ENCODE measurements at regions not wholly inside any gene's neighbourhood (a gene's known extent, or its start where the extent isn't known, plus 50 kb on each side); places are given as distances from the start of the nearest gene placed in this dataset.
"Not testable (repeated sequence)": the region's sequence is repeated elsewhere in the genome, so short reads cannot be mapped to it uniquely, and the experiment has no call there.

- no peaks in the 10 kb centered on the region for H3K9me3 ChIP-seq (ENCODE audit: insufficient read depth, low read depth, low read length)
- no peaks in the 10 kb centered on the region for H3K36me3 ChIP-seq (ENCODE audit: insufficient read depth, low read depth, low read length)
- no peak overlapping the region for H3K4me3 ChIP-seq (ENCODE audit: low read length)
- H3K27me3 ChIP-seq (ENCODE audit: insufficient read depth, low read length) = no peaks in the 10 kb centered on the region
- H3K4me1 ChIP-seq (ENCODE audit: insufficient read depth, low read length) = no peaks in the 10 kb centered on the region
- H3K9ac ChIP-seq (ENCODE audit: low read depth, low read length) = no peak overlapping the region
- H3K27ac ChIP-seq (ENCODE audit: low read length) = no peak overlapping the region
Observed at GRCh38 chr7:69295977-69296376, 302.3 kb upstream of the AUTS2 start.

GRCh38 chr7:69301253-69301652 lies 297.0 kb upstream of the AUTS2 start:
- Histone ChIP-seq H3K9ac (ENCODE audit: low read depth, low read length) (no peak overlapping the region), H3K27me3 (ENCODE audit: insufficient read depth, low read length) (no peaks in the 10 kb centered on the region), H3K4me1 (ENCODE audit: insufficient read depth, low read length) (no peaks in the 10 kb centered on the region), H3K9me3 (ENCODE audit: insufficient read depth, low read depth, low read length) (no peaks in the 10 kb centered on the region), H3K4me3 (ENCODE audit: low read length) (no peak overlapping the region), H3K27ac (ENCODE audit: low read length) (no peak overlapping the region), H3K36me3 (ENCODE audit: insufficient read depth, low read depth, low read length) (no peaks in the 10 kb centered on the region)

- H3K4me1 ChIP-seq (ENCODE audit: insufficient read depth, low read length) = no peaks in the 10 kb centered on the region
- H3K36me3 ChIP-seq (ENCODE audit: insufficient read depth, low read depth, low read length) = no peaks in the 10 kb centered on the region
- no peaks in the 10 kb centered on the region for H3K9me3 ChIP-seq (ENCODE audit: insufficient read depth, low read depth, low read length)
- H3K9ac ChIP-seq (ENCODE audit: low read depth, low read length) = no peak overlapping the region
- no peak overlapping the region for H3K4me3 ChIP-seq (ENCODE audit: low read length)
- H3K27ac ChIP-seq (ENCODE audit: low read length) = no peak overlapping the region
- H3K27me3 ChIP-seq (ENCODE audit: insufficient read depth, low read length) = no peaks in the 10 kb centered on the region
Observed at GRCh38 chr7:69309601-69310000, 288.7 kb upstream of the AUTS2 start.

GRCh38 chr7:69311489-69311888 lies 286.8 kb upstream of the AUTS2 start:
- Histone ChIP-seq H3K27ac (ENCODE audit: low read length) (no peak overlapping the region), H3K9ac (ENCODE audit: low read depth, low read length) (no peak overlapping the region), H3K27me3 (ENCODE audit: insufficient read depth, low read length) (no peaks in the 10 kb centered on the region), H3K4me3 (ENCODE audit: low read length) (no peak overlapping the region), H3K9me3 (ENCODE audit: insufficient read depth, low read depth, low read length) (no peaks in the 10 kb centered on the region), H3K4me1 (ENCODE audit: insufficient read depth, low read length) (no peaks in the 10 kb centered on the region), H3K36me3 (ENCODE audit: insufficient read depth, low read depth, low read length) (no peaks in the 10 kb centered on the region)

- not testable (repeated sequence) for H3K4me1 ChIP-seq (ENCODE audit: insufficient read depth, low read length); H3K9ac ChIP-seq (ENCODE audit: low read depth, low read length); H3K27ac ChIP-seq (ENCODE audit: low read length); H3K36me3 ChIP-seq (ENCODE audit: insufficient read depth, low read depth, low read length); H3K27me3 ChIP-seq (ENCODE audit: insufficient read depth, low read length); H3K4me3 ChIP-seq (ENCODE audit: low read length); H3K9me3 ChIP-seq (ENCODE audit: insufficient read depth, low read depth, low read length)
Observed at GRCh38 chr7:69313852-69314251, 284.4 kb upstream of the AUTS2 start.

GRCh38 chr7:69318794-69319193 lies 279.5 kb upstream of the AUTS2 start:
- Histone ChIP-seq H3K27ac (ENCODE audit: low read length) (no peak overlapping the region), H3K9me3 (ENCODE audit: insufficient read depth, low read depth, low read length) (no peaks in the 10 kb centered on the region), H3K4me1 (ENCODE audit: insufficient read depth, low read length) (no peaks in the 10 kb centered on the region), H3K4me3 (ENCODE audit: low read length) (no peak overlapping the region), H3K9ac (ENCODE audit: low read depth, low read length) (no peak overlapping the region), H3K27me3 (ENCODE audit: insufficient read depth, low read length) (no peaks in the 10 kb centered on the region), H3K36me3 (ENCODE audit: insufficient read depth, low read depth, low read length) (no peaks in the 10 kb centered on the region)

- Histone ChIP-seq H3K27ac (ENCODE audit: low read length) (no peak overlapping the region), H3K4me1 (ENCODE audit: insufficient read depth, low read length) (no peaks in the 10 kb centered on the region), H3K4me3 (ENCODE audit: low read length) (no peak overlapping the region), H3K9me3 (ENCODE audit: insufficient read depth, low read depth, low read length) (peaks cover 11% of the 10 kb centered on the region; the same call in 1 of the 2 replicates), H3K36me3 (ENCODE audit: insufficient read depth, low read depth, low read length) (no peaks in the 10 kb centered on the region), H3K9ac (ENCODE audit: low read depth, low read length) (no peak overlapping the region), H3K27me3 (ENCODE audit: insufficient read depth, low read length) (no peaks in the 10 kb centered on the region)
Observed at GRCh38 chr7:69328516-69328915, 269.8 kb upstream of the AUTS2 start.

- Histone ChIP-seq H3K27ac (ENCODE audit: low read length) (no peak overlapping the region), H3K9me3 (ENCODE audit: insufficient read depth, low read depth, low read length) (peaks cover 11% of the 10 kb centered on the region; the same call in 1 of the 2 replicates), H3K4me1 (ENCODE audit: insufficient read depth, low read length) (no peaks in the 10 kb centered on the region), H3K36me3 (ENCODE audit: insufficient read depth, low read depth, low read length) (no peaks in the 10 kb centered on the region), H3K4me3 (ENCODE audit: low read length) (no peak overlapping the region), H3K27me3 (ENCODE audit: insufficient read depth, low read length) (no peaks in the 10 kb centered on the region), H3K9ac (ENCODE audit: low read depth, low read length) (no peak overlapping the region)
Observed at GRCh38 chr7:69334701-69335100, 263.6 kb upstream of the AUTS2 start.

GRCh38 chr7:69335331-69335730 lies 262.9 kb upstream of the AUTS2 start:
- Histone ChIP-seq H3K4me1 (ENCODE audit: insufficient read depth, low read length) (no peaks in the 10 kb centered on the region), H3K4me3 (ENCODE audit: low read length) (no peak overlapping the region), H3K9ac (ENCODE audit: low read depth, low read length) (no peak overlapping the region), H3K9me3 (ENCODE audit: insufficient read depth, low read depth, low read length) (peaks cover 8% of the 10 kb centered on the region; the same call in 1 of the 2 replicates), H3K27me3 (ENCODE audit: insufficient read depth, low read length) (no peaks in the 10 kb centered on the region), H3K27ac (ENCODE audit: low read length) (no peak overlapping the region), H3K36me3 (ENCODE audit: insufficient read depth, low read depth, low read length) (no peaks in the 10 kb centered on the region)

- Histone ChIP-seq H3K27ac (ENCODE audit: low read length) (no peak overlapping the region), H3K27me3 (ENCODE audit: insufficient read depth, low read length) (no peaks in the 10 kb centered on the region), H3K4me3 (ENCODE audit: low read length) (no peak overlapping the region), H3K4me1 (ENCODE audit: insufficient read depth, low read length) (no peaks in the 10 kb centered on the region), H3K36me3 (ENCODE audit: insufficient read depth, low read depth, low read length) (no peaks in the 10 kb centered on the region), H3K9ac (ENCODE audit: low read depth, low read length) (no peak overlapping the region), H3K9me3 (ENCODE audit: insufficient read depth, low read depth, low read length) (no peaks in the 10 kb centered on the region)
Observed at GRCh38 chr7:69336976-69337375, 261.3 kb upstream of the AUTS2 start.

- no peaks in the 10 kb centered on the region for H3K27me3 ChIP-seq (ENCODE audit: insufficient read depth, low read length)
- no peaks in the 10 kb centered on the region for H3K9me3 ChIP-seq (ENCODE audit: insufficient read depth, low read depth, low read length)
- H3K36me3 ChIP-seq (ENCODE audit: insufficient read depth, low read depth, low read length) = no peaks in the 10 kb centered on the region
- no peaks in the 10 kb centered on the region for H3K4me1 ChIP-seq (ENCODE audit: insufficient read depth, low read length)
- no peak overlapping the region for H3K9ac ChIP-seq (ENCODE audit: low read depth, low read length)
- no peak overlapping the region for H3K4me3 ChIP-seq (ENCODE audit: low read length)
- H3K27ac ChIP-seq (ENCODE audit: low read length) = no peak overlapping the region
Observed at GRCh38 chr7:69338144-69338543, 260.1 kb upstream of the AUTS2 start.

- Histone ChIP-seq H3K4me1 (ENCODE audit: insufficient read depth, low read length) (no peaks in the 10 kb centered on the region), H3K27me3 (ENCODE audit: insufficient read depth, low read length) (no peaks in the 10 kb centered on the region), H3K36me3 (ENCODE audit: insufficient read depth, low read depth, low read length) (no peaks in the 10 kb centered on the region), H3K9ac (ENCODE audit: low read depth, low read length) (no peak overlapping the region), H3K9me3 (ENCODE audit: insufficient read depth, low read depth, low read length) (no peaks in the 10 kb centered on the region), H3K27ac (ENCODE audit: low read length) (no peak overlapping the region), H3K4me3 (ENCODE audit: low read length) (no peak overlapping the region)
Observed at GRCh38 chr7:69341288-69341687, 257.0 kb upstream of the AUTS2 start.

Data from iPS-20b (cell line).